B cell (primary cell): ENCODE measurements at regions not wholly inside any gene's neighbourhood (a gene's known extent, or its start where the extent isn't known, plus 50 kb on each side); places are given as distances from the start of the nearest gene placed in this dataset.
"Not testable (repeated sequence)": the region's sequence is repeated elsewhere in the genome, so short reads cannot be mapped to it uniquely, and the experiment has no call there.

Experiments used
- ATAC-seq: fragments of 200-7000 bp; cut with Tn5 transposase; one replicate; pipeline ENCODE4 v1.10.0; 2021; ENCODE audit warnings: low read depth, mild to moderate bottlenecking, moderate number of reproducible peaks, moderate library complexity
- CTCF ChIA-PET: fragments of 350-600 bp; sonication (Branson Sonifier 250); formaldehyde crosslinking; loops from one replicate; lab custom pipeline; 2021; ENCODE audit warnings: antibody characterized with exemption, inconsistent platforms; lab: Charles Lee
- POLR2A ChIA-PET: fragments of 350-600 bp; sonication (Branson Sonifier 250); formaldehyde crosslinking; loops from one replicate; lab custom pipeline; 2021; ENCODE audit warnings: antibody characterized with exemption; lab: Charles Lee
- DNase-seq: peaks from one replicate; pipeline ENCODE4 v3.0.0; 2013
- H2AFZ ChIP-seq: 2 replicates; pipeline ENCODE4 v1.6.1; 2012; ENCODE audit warnings: mild to moderate bottlenecking, low read depth, low read length; ENCODE audit not compliant: insufficient read depth, poor library complexity, severe bottlenecking
- H3K27ac ChIP-seq, 2 donors: 1 replicate in 1 of 2; 2 replicates in 1 of 2; pipeline ENCODE4 v1.5.1; 2012 to 2013; ENCODE audit warnings: low read length in 2 of 2, mild to moderate bottlenecking in 2 of 2, moderate library complexity in 1 of 2
- H3K27me3 ChIP-seq, 4 experiments: fragments of 200-600 bp in 1 of 4; sonication (generic) in 1 of 4; replicated peaks in 1 of 4; 1 replicate in 2 of 4; 2 replicates in 2 of 4; pipeline versions ENCODE4 v1.6.1 to v1.7.0; 2013 to 2016; ENCODE audit warnings: low read length in 3 of 4, mild to moderate bottlenecking in 2 of 4, mixed read lengths in 1 of 4, moderate library complexity in 1 of 4; ENCODE audit not compliant: insufficient read depth in 4 of 4, control insufficient read depth in 3 of 4; ENCODE audit errors: control extremely low read depth in 1 of 4
- H3K36me3 ChIP-seq, 2 experiments: replicated peaks in 1 of 2; 1 replicate in 1 of 2; 2 replicates in 1 of 2; pipeline versions ENCODE4 v1.6.1 to v1.7.1; 2013; ENCODE audit warnings: low read length in 1 of 2; ENCODE audit not compliant: insufficient read depth in 2 of 2, control insufficient read depth in 1 of 2; ENCODE audit errors: control extremely low read depth in 1 of 2, extremely low read depth in 1 of 2
- H3K4me1 ChIP-seq, 2 donors: fragments of 200-600 bp in 1 of 2; sonication (generic) in 1 of 2; 1 replicate in 1 of 2; 2 replicates in 1 of 2; pipeline versions ENCODE4 v1.5.1 to v1.6.1; 2013 to 2017; ENCODE audit warnings: low read length in 2 of 2; ENCODE audit not compliant: control insufficient read depth in 2 of 2, insufficient read depth in 2 of 2
- H3K4me2 ChIP-seq: replicated peaks from 2 replicates; pipeline ENCODE3; 2012; ENCODE audit warnings: mild to moderate bottlenecking, low read depth, low read length; ENCODE audit not compliant: poor library complexity, severe bottlenecking
- H3K4me3 ChIP-seq, 5 experiments: fragments of 200-600 bp in 1 of 5; sonication (generic) in 1 of 5; 1 replicate in 3 of 5; 2 replicates in 2 of 5; pipeline versions ENCODE4 v1.5.1 to v1.7.0; 2011 to 2016; ENCODE audit warnings: low read length in 4 of 5, mild to moderate bottlenecking in 4 of 5, low read depth in 2 of 5, control low read depth in 1 of 5, moderate library complexity in 1 of 5; ENCODE audit not compliant: insufficient read depth in 1 of 5; ENCODE audit errors: control extremely low read depth in 1 of 5, extremely low read depth in 1 of 5
- H3K79me2 ChIP-seq: fragments of 200-600 bp; sonication (generic); one replicate; pipeline ENCODE4 v1.6.0; 2016; ENCODE audit warnings: low read length; ENCODE audit not compliant: control insufficient read depth, insufficient read depth
- H3K9ac ChIP-seq: fragments of 200-600 bp; sonication (generic); 2 replicates; pipeline ENCODE4 v1.6.1; 2017; ENCODE audit warnings: mild to moderate bottlenecking, low read length, moderate library complexity
- H3K9me3 ChIP-seq, 3 donors: one replicate each; pipeline versions ENCODE4 v1.6.1 to v1.7.1; 2013; ENCODE audit warnings: low read length in 2 of 3; ENCODE audit not compliant: control insufficient read depth in 2 of 3, insufficient read depth in 1 of 3; ENCODE audit errors: control extremely low read depth in 1 of 3
- H4K20me1 ChIP-seq: 2 replicates; pipeline ENCODE4 v1.6.0; 2012; ENCODE audit warnings: mild to moderate bottlenecking, low read length; ENCODE audit not compliant: insufficient read depth, control insufficient read depth, poor library complexity, severe bottlenecking
- H3K27ac Mint-ChIP-seq: one replicate; pipeline ENCODE4 v1.8.0; 2021; ENCODE audit warnings: mixed read lengths
- H3K27me3 Mint-ChIP-seq: one replicate; pipeline ENCODE4 v1.8.0; 2021; ENCODE audit warnings: mixed read lengths
- H3K4me1 Mint-ChIP-seq: one replicate; pipeline ENCODE4 v1.8.0; 2021; ENCODE audit warnings: mixed read lengths
- H3K4me3 Mint-ChIP-seq: one replicate; pipeline ENCODE4 v1.8.0; 2021; ENCODE audit warnings: mixed read lengths
- H3K9me3 Mint-ChIP-seq: one replicate; pipeline ENCODE4 v1.8.0; 2022; ENCODE audit warnings: mixed read lengths; ENCODE audit not compliant: insufficient read depth
- WGBS: methylation state at CpG from one replicate; pipeline ENCODE4 v1.1.5; 2013; ENCODE audit warnings: missing lambda C conversion rate; ENCODE audit not compliant: insufficient coverage; 5-methylcytosine and 5-hydroxymethylcytosine counted together
- intact Hi-C: fragments of 100-400 bp; cut with micrococcal nuclease; formaldehyde crosslinking; loops from one replicate; pipeline ENCODE4 v1.10.0; 2022

DNA sequence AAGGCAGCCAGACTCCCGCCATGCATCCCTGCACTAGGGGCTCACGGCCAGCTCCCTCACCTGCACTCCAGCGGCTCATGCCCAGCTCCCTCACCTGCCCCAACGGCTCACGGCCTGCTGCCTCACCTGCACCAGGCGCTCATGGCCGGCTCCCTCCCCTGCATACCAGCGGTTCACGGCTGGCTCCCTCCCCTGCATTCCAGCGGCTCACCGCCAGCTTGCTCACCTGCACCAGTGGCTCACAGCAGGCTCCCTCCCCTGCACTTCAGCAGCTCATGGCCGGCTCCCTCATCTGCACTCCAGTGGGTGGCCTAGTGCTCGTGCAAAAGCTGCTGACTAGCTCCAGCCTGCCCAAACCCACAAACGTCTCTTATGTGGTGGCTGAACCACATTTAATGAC lies 3953.8 kb upstream of the OR11H1 start:
- H3K9me3 ChIP-seq, result peaks cover 0 to 44% (median 10%) of the 10 kb centered on the region in 3 donors
- ATAC-seq, intact Hi-C loops, H3K4me2 ChIP-seq, H3K27ac ChIP-seq, H2AFZ ChIP-seq, H3K4me3 ChIP-seq, H3K4me1 Mint-ChIP-seq, H3K36me3 ChIP-seq, H3K79me2 ChIP-seq, POLR2A ChIA-PET, H3K4me1 ChIP-seq, H3K27me3 Mint-ChIP-seq, CTCF ChIA-PET, H3K4me3 Mint-ChIP-seq, H3K9ac ChIP-seq, DNase-seq, H4K20me1 ChIP-seq, H3K27me3 ChIP-seq, H3K27ac Mint-ChIP-seq: not testable (repeated sequence)
- WGBS, result 80% methylated on average over 14 of the region's 14 CpGs
- H3K9me3 Mint-ChIP-seq, result peaks cover 22% of the 10 kb centered on the region

GRCh38 chr22:11574659-11575058 lies 3953.3 kb upstream of the OR11H1 start:
- DNase-seq, intact Hi-C loops, H3K27me3 Mint-ChIP-seq, H3K27ac ChIP-seq, H3K4me3 ChIP-seq, ATAC-seq, POLR2A ChIA-PET, H3K4me3 Mint-ChIP-seq, H2AFZ ChIP-seq, H3K9ac ChIP-seq, H3K4me2 ChIP-seq, H3K4me1 ChIP-seq, H3K36me3 ChIP-seq, CTCF ChIA-PET, H3K79me2 ChIP-seq, H3K4me1 Mint-ChIP-seq, H3K27ac Mint-ChIP-seq, H3K27me3 ChIP-seq, H4K20me1 ChIP-seq: not testable (repeated sequence)
- peaks cover 26% of the 10 kb centered on the region for H3K9me3 Mint-ChIP-seq
- 52% methylated on average over 4 of the region's 4 CpGs for WGBS
- peaks cover 0 to 40% (median 10%) of the 10 kb centered on the region in 3 donors for H3K9me3 ChIP-seq

DNA sequence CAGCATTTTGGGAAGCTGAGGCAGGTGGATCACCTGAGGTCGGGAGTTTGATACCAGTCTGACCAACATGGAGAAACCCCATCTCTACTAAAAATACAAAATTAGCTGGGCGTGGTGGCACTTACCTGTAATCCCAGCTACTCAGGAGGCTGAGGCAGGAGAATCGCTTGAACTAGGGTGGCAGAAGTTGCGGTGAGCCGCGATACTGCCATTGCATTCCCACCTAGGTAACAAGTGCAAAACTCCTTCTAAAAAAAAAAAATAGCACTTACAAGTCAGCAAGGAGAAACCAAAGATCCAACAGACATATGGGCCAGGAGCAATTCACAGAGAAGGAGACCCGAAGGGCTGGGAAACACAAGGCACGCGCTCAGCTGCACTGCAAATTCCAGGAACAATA lies 3951.3 kb upstream of the OR11H1 start:
- H3K9ac ChIP-seq, H3K79me2 ChIP-seq, H3K4me1 Mint-ChIP-seq, ATAC-seq, H3K4me3 Mint-ChIP-seq, H3K27me3 Mint-ChIP-seq, intact Hi-C loops, H3K27ac Mint-ChIP-seq, H3K4me2 ChIP-seq, H3K27me3 ChIP-seq, POLR2A ChIA-PET, H3K36me3 ChIP-seq, H2AFZ ChIP-seq, H3K27ac ChIP-seq, H3K4me3 ChIP-seq, CTCF ChIA-PET, H4K20me1 ChIP-seq, H3K4me1 ChIP-seq, DNase-seq: not testable (repeated sequence)
- 79% methylated on average over 9 of the region's 9 CpGs for WGBS
- H3K9me3 ChIP-seq, result peaks cover 0 to 44% (median 10%) of the 10 kb centered on the region in 3 donors
- peaks cover 27% of the 10 kb centered on the region for H3K9me3 Mint-ChIP-seq

DNA sequence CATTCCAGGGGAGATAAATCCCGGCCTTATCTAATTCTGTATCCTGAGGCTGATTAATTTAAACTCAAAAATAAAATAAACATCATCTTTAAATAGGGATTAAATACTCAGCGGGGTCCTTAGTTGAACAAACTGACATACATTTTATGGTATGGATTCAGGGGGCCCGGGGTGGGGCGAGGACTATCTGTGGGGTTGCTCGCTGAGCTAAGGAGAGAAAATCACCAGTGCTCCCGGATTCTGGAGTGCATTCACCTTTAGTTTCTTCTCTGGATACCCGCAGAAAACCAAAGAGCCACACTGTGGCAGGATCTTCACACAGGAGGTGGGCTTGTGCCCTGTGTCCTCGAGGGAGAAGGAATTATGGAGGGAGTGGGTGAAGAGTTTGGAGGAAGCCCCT lies 3949.9 kb upstream of the OR11H1 start:
- H3K27ac ChIP-seq, H3K4me2 ChIP-seq, H2AFZ ChIP-seq, H3K9ac ChIP-seq, H3K4me1 ChIP-seq, H3K4me3 Mint-ChIP-seq, POLR2A ChIA-PET, H3K27me3 Mint-ChIP-seq, ATAC-seq, H3K79me2 ChIP-seq, H3K27ac Mint-ChIP-seq, H3K4me1 Mint-ChIP-seq, H3K4me3 ChIP-seq, intact Hi-C loops, H3K27me3 ChIP-seq, DNase-seq, CTCF ChIA-PET, H3K36me3 ChIP-seq, H4K20me1 ChIP-seq: not testable (repeated sequence)
- WGBS, result 71% methylated on average over 7 of the region's 8 CpGs
- H3K9me3 ChIP-seq, result peaks cover 2 to 43% (median 13%) of the 10 kb centered on the region in 3 donors
- peaks cover 29% of the 10 kb centered on the region for H3K9me3 Mint-ChIP-seq
